ENCODE measurements at regions not wholly inside any gene's neighbourhood (a gene's known extent, or its start where the extent isn't known, plus 50 kb on each side); places are given as distances from the start of the nearest gene placed in this dataset.

DNA sequence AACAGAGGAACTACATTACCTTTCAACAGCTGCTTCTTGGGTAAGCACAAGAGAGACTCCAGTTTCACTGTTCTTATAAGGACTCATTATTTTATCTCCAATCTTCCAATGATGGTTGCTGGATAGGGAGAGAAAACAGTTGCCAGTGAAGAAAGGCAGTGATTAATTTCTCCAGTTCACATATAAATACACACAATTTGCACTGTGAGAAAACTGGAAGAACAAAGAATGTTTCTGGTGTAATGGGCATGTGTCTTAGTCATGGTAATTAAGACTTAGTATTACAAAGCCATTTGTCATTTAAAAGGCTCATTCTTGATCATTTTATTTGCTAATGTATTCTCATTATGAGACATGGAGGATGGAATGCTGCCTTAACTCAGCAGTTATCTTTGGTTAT lies 78.0 kb upstream of the FAR2 start:
- DNase-seq (ENCODE audit: low read depth in 1 of 2, low spot score in 1 of 2) = no peak
- TF ChIP-seq, protein P1, sequence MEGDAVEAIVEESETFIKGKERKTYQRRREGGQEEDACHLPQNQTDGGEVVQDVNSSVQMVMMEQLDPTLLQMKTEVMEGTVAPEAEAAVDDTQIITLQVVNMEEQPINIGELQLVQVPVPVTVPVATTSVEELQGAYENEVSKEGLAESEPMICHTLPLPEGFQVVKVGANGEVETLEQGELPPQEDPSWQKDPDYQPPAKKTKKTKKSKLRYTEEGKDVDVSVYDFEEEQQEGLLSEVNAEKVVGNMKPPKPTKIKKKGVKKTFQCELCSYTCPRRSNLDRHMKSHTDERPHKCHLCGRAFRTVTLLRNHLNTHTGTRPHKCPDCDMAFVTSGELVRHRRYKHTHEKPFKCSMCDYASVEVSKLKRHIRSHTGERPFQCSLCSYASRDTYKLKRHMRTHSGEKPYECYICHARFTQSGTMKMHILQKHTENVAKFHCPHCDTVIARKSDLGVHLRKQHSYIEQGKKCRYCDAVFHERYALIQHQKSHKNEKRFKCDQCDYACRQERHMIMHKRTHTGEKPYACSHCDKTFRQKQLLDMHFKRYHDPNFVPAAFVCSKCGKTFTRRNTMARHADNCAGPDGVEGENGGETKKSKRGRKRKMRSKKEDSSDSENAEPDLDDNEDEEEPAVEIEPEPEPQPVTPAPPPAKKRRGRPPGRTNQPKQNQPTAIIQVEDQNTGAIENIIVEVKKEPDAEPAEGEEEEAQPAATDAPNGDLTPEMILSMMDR (IDR thresholded peaks at IDR 0.05; ENCODE audit: insufficient read depth, low read length) = no peak
- TF ChIP-seq, protein P2, sequence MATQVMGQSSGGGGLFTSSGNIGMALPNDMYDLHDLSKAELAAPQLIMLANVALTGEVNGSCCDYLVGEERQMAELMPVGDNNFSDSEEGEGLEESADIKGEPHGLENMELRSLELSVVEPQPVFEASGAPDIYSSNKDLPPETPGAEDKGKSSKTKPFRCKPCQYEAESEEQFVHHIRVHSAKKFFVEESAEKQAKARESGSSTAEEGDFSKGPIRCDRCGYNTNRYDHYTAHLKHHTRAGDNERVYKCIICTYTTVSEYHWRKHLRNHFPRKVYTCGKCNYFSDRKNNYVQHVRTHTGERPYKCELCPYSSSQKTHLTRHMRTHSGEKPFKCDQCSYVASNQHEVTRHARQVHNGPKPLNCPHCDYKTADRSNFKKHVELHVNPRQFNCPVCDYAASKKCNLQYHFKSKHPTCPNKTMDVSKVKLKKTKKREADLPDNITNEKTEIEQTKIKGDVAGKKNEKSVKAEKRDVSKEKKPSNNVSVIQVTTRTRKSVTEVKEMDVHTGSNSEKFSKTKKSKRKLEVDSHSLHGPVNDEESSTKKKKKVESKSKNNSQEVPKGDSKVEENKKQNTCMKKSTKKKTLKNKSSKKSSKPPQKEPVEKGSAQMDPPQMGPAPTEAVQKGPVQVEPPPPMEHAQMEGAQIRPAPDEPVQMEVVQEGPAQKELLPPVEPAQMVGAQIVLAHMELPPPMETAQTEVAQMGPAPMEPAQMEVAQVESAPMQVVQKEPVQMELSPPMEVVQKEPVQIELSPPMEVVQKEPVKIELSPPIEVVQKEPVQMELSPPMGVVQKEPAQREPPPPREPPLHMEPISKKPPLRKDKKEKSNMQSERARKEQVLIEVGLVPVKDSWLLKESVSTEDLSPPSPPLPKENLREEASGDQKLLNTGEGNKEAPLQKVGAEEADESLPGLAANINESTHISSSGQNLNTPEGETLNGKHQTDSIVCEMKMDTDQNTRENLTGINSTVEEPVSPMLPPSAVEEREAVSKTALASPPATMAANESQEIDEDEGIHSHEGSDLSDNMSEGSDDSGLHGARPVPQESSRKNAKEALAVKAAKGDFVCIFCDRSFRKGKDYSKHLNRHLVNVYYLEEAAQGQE (IDR thresholded peaks at IDR 0.05; ENCODE audit: insufficient replicate concordance, low read depth) = no peak
- TF ChIP-seq GABPA (IDR thresholded peaks at IDR 0.05; ENCODE audit: low read depth) (no peak), SPI1 (IDR thresholded peaks at IDR 0.05; ENCODE audit: borderline replicate concordance, low read depth) (no peak), POLR2AphosphoS5 (IDR thresholded peaks at IDR 0.05; ENCODE audit: low read depth) (no peak)
- no peak overlapping the region for H3K27ac ChIP-seq (replicated peaks)
- H3K4me3 ChIP-seq (replicated peaks; ENCODE audit: insufficient read depth, low read length) = no peak overlapping the region
- no peaks in the 10 kb centered on the region for H3K27me3 ChIP-seq (ENCODE audit: insufficient read depth, poor library complexity, severe bottlenecking)

DNA sequence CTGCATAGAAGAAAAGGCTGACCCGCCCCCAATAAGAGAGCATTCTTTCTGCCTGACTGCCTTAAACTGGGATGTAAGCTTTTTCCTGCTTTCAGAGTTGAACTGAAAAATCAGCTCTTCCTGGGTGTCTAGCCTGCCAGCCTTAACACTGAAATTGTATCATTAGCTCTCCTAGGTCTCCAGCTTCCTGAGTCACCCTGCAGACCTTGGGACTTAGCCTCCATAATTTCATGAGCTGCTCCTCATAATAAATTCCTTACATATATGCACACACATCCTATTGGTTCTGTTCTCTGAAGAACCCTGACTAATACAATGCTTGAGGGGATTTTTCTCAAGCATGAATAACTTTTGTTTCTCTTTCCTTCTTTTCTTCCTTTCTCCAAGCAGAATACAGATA lies 76.4 kb upstream of the FAR2 start:
- TF ChIP-seq POLR2AphosphoS5 (IDR thresholded peaks at IDR 0.05; ENCODE audit: low read depth) (no peak), GABPA (IDR thresholded peaks at IDR 0.05; ENCODE audit: low read depth) (no peak), SPI1 (IDR thresholded peaks at IDR 0.05; ENCODE audit: borderline replicate concordance, low read depth) (no peak)
- TF ChIP-seq, protein P1 (IDR thresholded peaks at IDR 0.05; ENCODE audit: insufficient read depth, low read length) = no peak
- TF ChIP-seq, protein P2 (IDR thresholded peaks at IDR 0.05; ENCODE audit: insufficient replicate concordance, low read depth) = no peak
- Histone ChIP-seq H3K27ac (replicated peaks) (no peak overlapping the region), H3K27me3 (ENCODE audit: insufficient read depth, poor library complexity, severe bottlenecking) (no peaks in the 10 kb centered on the region), H3K4me3 (replicated peaks; ENCODE audit: insufficient read depth, low read length) (no peak overlapping the region)
- DNase-seq (ENCODE audit: low read depth in 1 of 2, low spot score in 1 of 2) = no peak

DNA sequence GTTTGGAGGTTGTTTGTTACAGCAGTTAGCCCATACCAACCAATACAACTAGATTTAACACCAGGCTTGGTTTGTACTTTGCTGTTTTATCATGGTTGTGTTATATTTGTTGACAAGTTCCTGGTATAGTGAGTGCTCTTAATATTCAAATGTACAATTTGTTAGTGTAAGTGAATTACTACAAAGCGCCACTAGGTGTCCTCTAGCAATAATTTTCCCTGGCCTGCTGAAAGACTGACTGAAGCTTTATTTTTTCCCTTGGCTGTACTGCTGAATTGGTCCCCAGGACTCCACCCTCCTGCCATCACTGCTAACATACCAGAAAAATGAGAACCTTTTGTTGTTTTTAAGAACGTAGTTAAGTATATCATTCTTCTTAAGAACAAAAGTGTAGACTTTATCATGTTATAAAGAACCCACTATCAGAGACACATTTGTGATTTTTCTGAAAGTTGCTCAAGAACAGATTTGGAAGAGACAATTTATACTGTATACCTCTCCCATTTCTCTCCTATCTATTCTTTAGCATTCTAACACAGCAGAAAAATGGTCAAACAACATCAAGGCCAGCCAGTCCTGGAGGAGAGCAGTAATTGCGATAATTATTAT lies 75.3 kb upstream of the FAR2 start:
- TF ChIP-seq SPI1 (IDR thresholded peaks at IDR 0.05; ENCODE audit: borderline replicate concordance, low read depth) = no peak
- TF ChIP-seq, protein P1 (IDR thresholded peaks at IDR 0.05; ENCODE audit: insufficient read depth, low read length) = peak; percentile 48
- no peak overlapping the region for H3K4me3 ChIP-seq (replicated peaks; ENCODE audit: insufficient read depth, low read length)
- DNase-seq (ENCODE audit: low read depth in 1 of 2, low spot score in 1 of 2) = peak; percentile 21 to 47
- H3K27me3 ChIP-seq (ENCODE audit: insufficient read depth, poor library complexity, severe bottlenecking) = no peaks in the 10 kb centered on the region
- H3K27ac ChIP-seq (replicated peaks) = no peak overlapping the region

DNA sequence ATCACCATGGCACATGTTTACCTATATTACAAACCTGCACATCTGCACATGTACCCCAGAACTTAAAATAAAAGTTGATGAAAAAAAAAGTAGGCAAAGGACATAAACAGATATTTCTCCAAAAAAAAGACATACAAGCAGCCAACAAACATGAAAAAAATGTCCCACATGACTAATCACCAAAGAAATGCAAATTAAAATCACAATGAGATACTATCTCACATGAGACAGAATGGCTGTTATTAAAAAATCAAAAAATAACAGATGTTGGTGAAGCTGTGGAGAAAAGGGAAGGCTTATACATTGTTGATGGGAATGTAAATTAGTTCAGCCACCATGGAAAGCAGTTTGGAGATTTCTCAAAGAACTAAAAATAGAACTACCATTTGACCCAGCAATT lies 68.0 kb upstream of the FAR2 start:
- H3K4me3 ChIP-seq (replicated peaks; ENCODE audit: insufficient read depth, low read length) = no peak overlapping the region
- H3K27me3 ChIP-seq (ENCODE audit: insufficient read depth, poor library complexity, severe bottlenecking) = no peaks in the 10 kb centered on the region
- DNase-seq (ENCODE audit: low read depth in 1 of 2, low spot score in 1 of 2) = no peak
- TF ChIP-seq, protein P1 (IDR thresholded peaks at IDR 0.05; ENCODE audit: insufficient read depth, low read length) = no peak
- no peak for TF ChIP-seq POLR2AphosphoS5 (IDR thresholded peaks at IDR 0.05; ENCODE audit: low read depth)
- TF ChIP-seq GABPA (IDR thresholded peaks at IDR 0.05; ENCODE audit: low read depth) = no peak
- TF ChIP-seq, protein P2 (IDR thresholded peaks at IDR 0.05; ENCODE audit: insufficient replicate concordance, low read depth) = no peak
- TF ChIP-seq SPI1 (IDR thresholded peaks at IDR 0.05; ENCODE audit: borderline replicate concordance, low read depth) = no peak
- H3K27ac ChIP-seq (replicated peaks) = no peak overlapping the region

All from HL-60 (cell line).